ENCODE measurements at regions not wholly inside any gene's neighbourhood (a gene's known extent, or its start where the extent isn't known, plus 50 kb on each side); places are given as distances from the start of the nearest gene placed in this dataset.

DNA sequence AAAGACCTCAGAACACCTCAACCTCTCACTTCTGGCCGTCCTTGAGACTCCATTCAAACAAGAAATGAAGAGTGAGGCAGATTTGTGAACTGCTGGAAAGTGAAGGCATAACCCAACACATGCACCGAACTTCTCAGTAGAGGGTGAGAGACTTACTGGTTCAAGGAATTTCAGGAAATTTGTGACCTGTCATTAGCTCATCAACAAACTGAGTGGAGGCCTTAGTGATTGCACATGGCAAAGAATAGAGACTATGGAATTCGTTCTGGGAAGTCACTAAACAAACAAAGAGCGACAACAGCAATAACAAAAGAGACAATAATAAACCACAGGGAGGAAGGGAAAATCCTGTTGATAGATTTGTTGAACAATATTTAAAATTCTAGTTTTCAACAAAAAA is 125.0 kb upstream of the AKR1E2 start:
- CTCF ChIA-PET, result interaction anchor here (0.6 kb wide), 1 partner anchor 30 kb away, joined by 4 read pairs; no protein-coding TSS in a partner anchor
- Mint-ChIP-seq H3K9me3 (no peaks in the 10 kb centered on the region), H3K27me3 (ENCODE audit: low read depth) (peaks cover 2% of the 10 kb centered on the region), H3K4me3 (no peak overlapping the region), H3K4me1 (ENCODE audit: low read depth) (no peaks in the 10 kb centered on the region), H3K36me3 (ENCODE audit: low read depth) (no peaks in the 10 kb centered on the region), H3K27ac (no peak overlapping the region)
- DNase-seq, result no peak
- intact Hi-C loops (cut with micrococcal nuclease), result no loop called here

GRCh38 chr10:4699950-4700730 is 125.9 kb upstream of the AKR1E2 start:
- Mint-ChIP-seq H3K4me1 (ENCODE audit: low read depth) (no peaks in the 10 kb centered on the region), H3K27me3 (ENCODE audit: low read depth) (peaks cover 2% of the 10 kb centered on the region), H3K4me3 (no peak overlapping the region), H3K36me3 (ENCODE audit: low read depth) (no peaks in the 10 kb centered on the region), H3K27ac (no peak overlapping the region), H3K9me3 (no peaks in the 10 kb centered on the region)
- DNase-seq, result no peak
- CTCF ChIA-PET, result interaction anchor here (0.9 kb wide), 1 partner anchor 18 kb away, joined by 3 read pairs; no protein-coding TSS in a partner anchor
- intact Hi-C loops (cut with micrococcal nuclease), result no loop called here

DNA sequence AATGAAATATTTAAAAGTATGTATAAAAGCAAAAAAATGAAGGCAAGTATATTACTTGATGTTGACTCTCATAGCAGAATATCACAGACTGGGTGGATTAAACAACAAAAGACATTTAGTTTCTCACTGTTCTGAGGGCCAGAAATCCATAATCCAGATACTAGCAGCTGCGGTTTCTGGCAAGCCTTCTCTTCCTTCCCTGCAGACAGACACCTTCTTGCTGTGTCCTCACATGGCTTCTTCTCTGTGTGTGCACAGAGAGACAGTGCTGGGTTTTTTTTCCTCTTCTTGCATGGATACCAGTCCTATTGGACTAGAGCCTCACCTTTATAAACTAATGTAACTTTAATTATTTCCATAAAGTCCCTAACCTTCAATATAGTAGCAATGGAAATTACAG is 127.9 kb upstream of the AKR1E2 start:
- no peak overlapping the region for H3K27ac Mint-ChIP-seq
- CTCF ChIA-PET, result no interaction called here

DNA sequence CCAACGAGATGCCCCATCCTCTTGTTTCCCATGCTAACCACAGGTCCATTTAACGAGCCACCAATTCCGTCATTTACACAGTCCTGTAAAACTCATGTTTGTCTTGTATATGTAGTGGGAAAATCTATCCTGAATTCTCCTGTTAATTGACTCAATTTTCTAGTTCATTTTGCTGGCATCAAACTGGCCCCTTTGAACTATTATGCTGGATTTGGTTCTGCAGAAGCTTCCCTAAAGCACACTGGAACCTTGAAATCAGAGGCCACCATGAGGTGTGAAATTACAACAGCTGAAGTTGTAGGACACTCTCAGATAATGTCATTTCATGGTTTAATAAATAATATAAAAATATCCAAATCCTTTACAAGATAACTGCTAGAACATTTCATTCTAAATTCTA is 129.8 kb upstream of the AKR1E2 start:
- H3K27me3 Mint-ChIP-seq (ENCODE audit: low read depth), result peaks cover 5% of the 10 kb centered on the region
- no peaks in the 10 kb centered on the region for H3K9me3 Mint-ChIP-seq
- no peaks in the 10 kb centered on the region for H3K4me1 Mint-ChIP-seq (ENCODE audit: low read depth)
- H3K27ac Mint-ChIP-seq, result no peak overlapping the region
- intact Hi-C loops (cut with micrococcal nuclease), result no loop called here
- DNase-seq, result no peak
- H3K4me3 Mint-ChIP-seq, result no peak overlapping the region
- H3K36me3 Mint-ChIP-seq (ENCODE audit: low read depth), result no peaks in the 10 kb centered on the region
- CTCF ChIA-PET, result no interaction called here

More for the DNA sequence above, 127.9 kb upstream of the AKR1E2 start:
- peaks cover 2% of the 10 kb centered on the region for H3K27me3 Mint-ChIP-seq (ENCODE audit: low read depth)
- no peaks in the 10 kb centered on the region for H3K36me3 Mint-ChIP-seq (ENCODE audit: low read depth)
- H3K9me3 Mint-ChIP-seq, result no peaks in the 10 kb centered on the region
- H3K4me3 Mint-ChIP-seq, result no peak overlapping the region
- DNase-seq, result no peak
- no peaks in the 10 kb centered on the region for H3K4me1 Mint-ChIP-seq (ENCODE audit: low read depth)
- intact Hi-C loops (cut with micrococcal nuclease), result no loop called here

DNA sequence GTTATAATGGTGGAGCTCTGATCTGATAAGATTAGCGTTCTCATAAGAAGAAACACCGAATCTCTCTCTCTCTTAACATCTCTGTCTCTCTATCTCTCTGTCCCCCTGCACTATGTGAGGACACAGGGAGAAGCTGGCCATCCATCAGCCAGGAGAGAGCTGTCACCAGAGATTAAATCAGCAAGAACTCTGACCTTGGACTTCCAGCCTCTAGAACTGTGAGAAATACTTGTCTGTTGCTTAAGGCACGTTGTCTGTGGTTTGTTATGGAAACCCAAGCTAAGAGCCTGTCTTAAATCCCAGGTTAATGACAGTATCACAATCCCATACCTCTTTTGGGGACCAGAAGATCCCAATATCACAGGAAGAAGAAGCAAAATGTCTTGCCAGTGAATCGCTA is 132.0 kb upstream of the AKR1E2 start:
- Mint-ChIP-seq H3K4me1 (ENCODE audit: low read depth) (no peaks in the 10 kb centered on the region), H3K27ac (no peak overlapping the region), H3K9me3 (no peaks in the 10 kb centered on the region), H3K27me3 (ENCODE audit: low read depth) (peaks cover 5% of the 10 kb centered on the region), H3K36me3 (ENCODE audit: low read depth) (no peaks in the 10 kb centered on the region), H3K4me3 (no peak overlapping the region)
- no peak for DNase-seq
- intact Hi-C loops (cut with micrococcal nuclease), result no loop called here
- CTCF ChIA-PET, result interaction anchor here (0.7 kb wide), 1 partner anchor 72 kb away, joined by 3 read pairs; no protein-coding TSS in a partner anchor

DNA sequence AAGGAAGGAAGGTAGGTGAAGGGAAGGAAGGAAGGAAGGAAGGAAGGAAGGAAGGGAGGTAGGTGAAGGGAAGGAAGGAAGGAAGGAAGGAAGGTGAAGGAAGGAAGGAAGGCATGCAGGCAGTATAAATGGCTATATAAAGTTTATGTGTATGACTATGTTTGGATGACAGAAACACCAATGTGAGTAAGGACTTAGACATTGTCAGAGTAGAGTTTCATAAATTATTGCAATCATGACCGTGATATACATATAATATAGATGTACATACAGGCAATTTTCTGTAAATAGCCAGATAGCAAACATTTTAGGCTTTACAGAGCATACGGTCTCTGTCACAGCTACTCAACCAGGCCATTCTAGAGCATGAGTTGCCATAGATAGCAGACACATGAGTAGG is 133.8 kb upstream of the AKR1E2 start:
- CTCF ChIA-PET, result interaction anchor here (0.6 kb wide), 1 partner anchor 772 kb away, joined by 3 read pairs; no protein-coding TSS in a partner anchor
- H3K27ac Mint-ChIP-seq, result no peak overlapping the region
- no peak overlapping the region for H3K4me3 Mint-ChIP-seq
- intact Hi-C loops (cut with micrococcal nuclease), result no loop called here
- no peaks in the 10 kb centered on the region for H3K9me3 Mint-ChIP-seq
- H3K27me3 Mint-ChIP-seq (ENCODE audit: low read depth), result peaks cover 5% of the 10 kb centered on the region
- no peak for DNase-seq
- H3K4me1 Mint-ChIP-seq (ENCODE audit: low read depth), result peaks cover 15% of the 10 kb centered on the region
- H3K36me3 Mint-ChIP-seq (ENCODE audit: low read depth), result no peaks in the 10 kb centered on the region

DNA sequence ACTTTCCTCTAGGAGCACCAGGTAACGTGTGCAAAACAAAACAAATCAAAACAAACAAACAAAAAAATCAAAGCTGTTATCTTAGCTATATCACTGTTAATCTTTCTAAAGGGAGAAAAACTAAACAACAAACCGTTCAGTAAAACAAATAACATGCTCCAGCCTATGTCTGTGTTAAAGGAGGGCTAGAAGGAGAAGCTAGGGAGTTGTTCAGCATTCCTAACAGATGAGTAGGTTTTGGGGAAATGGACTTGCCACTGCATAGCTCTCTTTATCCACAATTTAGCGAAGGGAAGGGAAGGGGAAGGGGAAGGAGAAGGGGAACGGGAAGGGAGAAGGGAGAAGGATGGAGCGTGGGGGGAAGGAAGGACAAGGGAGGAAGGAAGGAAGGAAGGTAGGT is 134.2 kb upstream of the AKR1E2 start:
- no peak overlapping the region for H3K27ac Mint-ChIP-seq
- intact Hi-C loops (cut with micrococcal nuclease), result no loop called here
- peaks cover 19% of the 10 kb centered on the region for H3K4me1 Mint-ChIP-seq (ENCODE audit: low read depth)
- no peak for DNase-seq
- peaks cover 5% of the 10 kb centered on the region for H3K27me3 Mint-ChIP-seq (ENCODE audit: low read depth)
- CTCF ChIA-PET, result interaction anchor here (0.6 kb wide), 1 partner anchor 772 kb away, joined by 3 read pairs; no protein-coding TSS in a partner anchor
- H3K4me3 Mint-ChIP-seq, result no peak overlapping the region
- H3K36me3 Mint-ChIP-seq (ENCODE audit: low read depth), result no peaks in the 10 kb centered on the region
- H3K9me3 Mint-ChIP-seq, result no peaks in the 10 kb centered on the region

- peaks cover 24% of the 10 kb centered on the region for H3K4me1 Mint-ChIP-seq (ENCODE audit: low read depth)
- CTCF ChIA-PET, result no interaction called here
- H3K9me3 Mint-ChIP-seq, result no peaks in the 10 kb centered on the region
- H3K36me3 Mint-ChIP-seq (ENCODE audit: low read depth), result no peaks in the 10 kb centered on the region
- no peak for DNase-seq
- peaks cover 5% of the 10 kb centered on the region for H3K27me3 Mint-ChIP-seq (ENCODE audit: low read depth)
- intact Hi-C loops (cut with micrococcal nuclease), result no loop called here
- no peak overlapping the region for H3K27ac Mint-ChIP-seq
- H3K4me3 Mint-ChIP-seq, result no peak overlapping the region
These were observed 134.7 kb upstream of the AKR1E2 start for GRCh38 chr10:4691301-4691700.

- DNase-seq, result no peak
- H3K27me3 Mint-ChIP-seq (ENCODE audit: low read depth), result peaks cover 2% of the 10 kb centered on the region
- no peaks in the 10 kb centered on the region for H3K36me3 Mint-ChIP-seq (ENCODE audit: low read depth)
- intact Hi-C loops (cut with micrococcal nuclease), result loop anchor here (10.0 kb wide), 1 partner anchor 86 kb away; no protein-coding TSS in a partner anchor
- peaks cover 41% of the 10 kb centered on the region for H3K4me1 Mint-ChIP-seq (ENCODE audit: low read depth)
- H3K4me3 Mint-ChIP-seq, result no peak overlapping the region
- no peak overlapping the region for H3K27ac Mint-ChIP-seq
- CTCF ChIA-PET, result no interaction called here
- no peaks in the 10 kb centered on the region for H3K9me3 Mint-ChIP-seq
These were observed 137.4 kb upstream of the AKR1E2 start for GRCh38 chr10:4688601-4689000.

GRCh38 chr10:4688168-4688567 is 137.8 kb upstream of the AKR1E2 start:
- Mint-ChIP-seq H3K4me1 (ENCODE audit: low read depth) (peaks cover 43% of the 10 kb centered on the region), H3K27me3 (ENCODE audit: low read depth) (peaks cover 2% of the 10 kb centered on the region), H3K4me3 (no peak overlapping the region), H3K9me3 (no peaks in the 10 kb centered on the region), H3K36me3 (ENCODE audit: low read depth) (no peaks in the 10 kb centered on the region), H3K27ac (no peak overlapping the region)
- intact Hi-C loops (cut with micrococcal nuclease), result loop anchor here (10.0 kb wide), 1 partner anchor 87 kb away; no protein-coding TSS in a partner anchor
- CTCF ChIA-PET, result no interaction called here
- DNase-seq, result no peak

DNA sequence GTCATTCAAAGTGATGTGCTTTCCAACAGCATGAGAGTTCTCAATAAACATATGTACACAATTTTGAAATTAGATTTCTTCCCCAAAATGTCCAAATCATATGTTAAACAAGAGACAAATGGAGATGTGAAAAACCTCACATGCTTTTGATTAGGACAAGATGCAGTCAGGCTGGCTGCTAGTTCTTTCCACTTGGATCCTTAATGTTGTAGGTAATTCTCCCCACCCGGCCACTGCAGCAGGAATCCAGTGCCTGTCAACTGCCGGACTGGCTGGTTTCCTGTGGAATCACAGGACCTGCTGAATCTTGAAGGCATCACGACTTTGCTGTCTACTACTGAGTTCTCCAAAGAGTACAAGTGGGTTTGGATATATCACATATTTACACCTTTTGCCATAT is 138.6 kb upstream of the AKR1E2 start:
- intact Hi-C loops (cut with micrococcal nuclease), result loop anchor here (2.0 to 10.0 kb wide), 3 partner anchors 37 to 87 kb away; no protein-coding TSS in a partner anchor
- Mint-ChIP-seq H3K4me3 (no peak overlapping the region), H3K27ac (no peak overlapping the region)

GRCh38 chr10:4686644-4686996 is 139.4 kb upstream of the AKR1E2 start:
- Mint-ChIP-seq H3K36me3 (ENCODE audit: low read depth) (no peaks in the 10 kb centered on the region), H3K27ac (peak overlapping the region; percentile 40), H3K4me1 (ENCODE audit: low read depth) (peaks cover 43% of the 10 kb centered on the region), H3K27me3 (ENCODE audit: low read depth) (peaks cover 9% of the 10 kb centered on the region), H3K9me3 (no peaks in the 10 kb centered on the region), H3K4me3 (no peak overlapping the region)
- intact Hi-C loops (cut with micrococcal nuclease), result loop anchor here (2.0 to 10.0 kb wide), 3 partner anchors 36 to 88 kb away; no protein-coding TSS in a partner anchor
- CTCF ChIA-PET, result no interaction called here
- peak; percentile 44 for DNase-seq

More for the DNA sequence above, 138.6 kb upstream of the AKR1E2 start:
- no peaks in the 10 kb centered on the region for H3K36me3 Mint-ChIP-seq (ENCODE audit: low read depth)
- CTCF ChIA-PET, result no interaction called here
- H3K4me1 Mint-ChIP-seq (ENCODE audit: low read depth), result peaks cover 43% of the 10 kb centered on the region
- peaks cover 6% of the 10 kb centered on the region for H3K27me3 Mint-ChIP-seq (ENCODE audit: low read depth)
- no peaks in the 10 kb centered on the region for H3K9me3 Mint-ChIP-seq
- DNase-seq, result no peak

All from activated naive CD4-positive, alpha-beta T cell treated with anti-CD3 and anti-CD28 coated beads for 36 hours (primary cell).